ENCODE measurements at regions not wholly inside any gene's neighbourhood (a gene's known extent, or its start where the extent isn't known, plus 50 kb on each side); places are given as distances from the start of the nearest gene placed in this dataset.

DNA sequence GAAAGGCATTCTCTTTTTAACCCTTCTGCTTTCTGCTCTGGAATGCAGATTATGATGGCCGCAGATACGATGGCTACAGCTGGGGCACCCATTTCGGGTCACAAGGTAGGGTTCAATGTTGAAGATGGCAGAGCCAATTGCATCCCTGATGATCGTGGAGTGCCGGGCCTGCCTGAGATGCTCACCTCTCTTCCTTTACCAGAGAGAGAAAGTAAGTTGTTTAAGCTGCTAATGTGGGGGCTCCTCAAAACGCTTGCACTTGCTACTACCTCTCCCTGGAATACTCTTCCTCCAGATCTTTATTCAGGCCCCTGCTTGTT lies 50.8 kb upstream of the PRDM11 start:
- no peak for TF ChIP-seq EZH2 (IDR thresholded peaks at IDR 0.05; ENCODE audit: low read length)
- TF ChIP-seq, protein P1, sequence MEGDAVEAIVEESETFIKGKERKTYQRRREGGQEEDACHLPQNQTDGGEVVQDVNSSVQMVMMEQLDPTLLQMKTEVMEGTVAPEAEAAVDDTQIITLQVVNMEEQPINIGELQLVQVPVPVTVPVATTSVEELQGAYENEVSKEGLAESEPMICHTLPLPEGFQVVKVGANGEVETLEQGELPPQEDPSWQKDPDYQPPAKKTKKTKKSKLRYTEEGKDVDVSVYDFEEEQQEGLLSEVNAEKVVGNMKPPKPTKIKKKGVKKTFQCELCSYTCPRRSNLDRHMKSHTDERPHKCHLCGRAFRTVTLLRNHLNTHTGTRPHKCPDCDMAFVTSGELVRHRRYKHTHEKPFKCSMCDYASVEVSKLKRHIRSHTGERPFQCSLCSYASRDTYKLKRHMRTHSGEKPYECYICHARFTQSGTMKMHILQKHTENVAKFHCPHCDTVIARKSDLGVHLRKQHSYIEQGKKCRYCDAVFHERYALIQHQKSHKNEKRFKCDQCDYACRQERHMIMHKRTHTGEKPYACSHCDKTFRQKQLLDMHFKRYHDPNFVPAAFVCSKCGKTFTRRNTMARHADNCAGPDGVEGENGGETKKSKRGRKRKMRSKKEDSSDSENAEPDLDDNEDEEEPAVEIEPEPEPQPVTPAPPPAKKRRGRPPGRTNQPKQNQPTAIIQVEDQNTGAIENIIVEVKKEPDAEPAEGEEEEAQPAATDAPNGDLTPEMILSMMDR (optimal IDR thresholded peaks at IDR 0.05 in 1 of 3, IDR thresholded peaks at IDR 0.05 in 1 of 3, conservative IDR thresholded peaks at IDR 0.05 in 1 of 3; ENCODE audit: extremely low read depth in 1 of 3, insufficient read depth in 2 of 3, low read length in 3 of 3) = no peak
